DND-41 (cell line): ENCODE measurements at regions not wholly inside any gene's neighbourhood (a gene's known extent, or its start where the extent isn't known, plus 50 kb on each side); places are given as distances from the start of the nearest gene placed in this dataset.
A peak's percentile ranks its signal among the peaks of the same experiment; 100 is the strongest.

ENCODE experiments used
- ATAC-seq: fragments of 200-7000 bp; cut with Tn5 transposase; 3 replicates; pipeline ENCODE4 v1.9.1; 2021; ENCODE audit warnings: low read depth; ENCODE audit not compliant: insufficient read depth
- DNase-seq: peaks from one replicate; pipeline ENCODE4 v3.0.0-alpha.2; 2020
- H2AFZ ChIP-seq: 2 replicates; pipeline ENCODE4 v1.6.0; 2012; ENCODE audit warnings: low read depth, low read length
- H3K27ac ChIP-seq: 2 replicates; pipeline ENCODE4 v1.5.1; 2012; ENCODE audit warnings: low read length, inconsistent platforms
- H3K27me3 ChIP-seq: fragments of 200-600 bp; sonication (generic); 2 replicates; pipeline ENCODE4 v1.6.0; 2012; ENCODE audit warnings: low read length, mild to moderate bottlenecking, inconsistent platforms; ENCODE audit not compliant: insufficient read depth, poor library complexity
- H3K36me3 ChIP-seq: 2 replicates; pipeline ENCODE4 v1.5.1; 2012; ENCODE audit warnings: low read length, inconsistent platforms; ENCODE audit not compliant: insufficient read depth
- H3K4me1 ChIP-seq: 2 replicates; pipeline ENCODE4 v1.5.1; 2012; ENCODE audit warnings: mild to moderate bottlenecking, low read length; ENCODE audit not compliant: insufficient read depth
- H3K4me2 ChIP-seq: 2 replicates; pipeline ENCODE4 v1.6.0; 2012; ENCODE audit warnings: mild to moderate bottlenecking, moderate library complexity, low read length, inconsistent platforms; ENCODE audit not compliant: insufficient read depth
- H3K4me3 ChIP-seq, 2 experiments: fragments of 200-600 bp in 1 of 2; shearing (Covaris generic) in 1 of 2; 2 replicates each; pipeline ENCODE4 v1.5.1; 2012 to 2016; ENCODE audit warnings: inconsistent platforms in 2 of 2, low read length in 2 of 2, mild to moderate bottlenecking in 2 of 2, low read depth in 1 of 2, moderate library complexity in 1 of 2
- H3K79me2 ChIP-seq: 2 replicates; pipeline ENCODE4 v1.6.0; 2012; ENCODE audit warnings: low read length, inconsistent platforms; ENCODE audit not compliant: insufficient read depth
- H3K9ac ChIP-seq: 2 replicates; pipeline ENCODE4 v1.6.0; 2012; ENCODE audit warnings: low read depth, mild to moderate bottlenecking, inconsistent platforms, low read length, moderate library complexity
- H3K9me3 ChIP-seq: 2 replicates; pipeline ENCODE4 v1.5.1; 2012; ENCODE audit warnings: low read length, moderate library complexity, mild to moderate bottlenecking, inconsistent platforms; ENCODE audit not compliant: insufficient read depth, severe bottlenecking
- H4K20me1 ChIP-seq: 2 replicates; pipeline ENCODE4 v1.6.0; 2012; ENCODE audit warnings: low read length; ENCODE audit not compliant: insufficient read depth
- EZH2 ChIP-seq: IDR thresholded peaks from 3 replicates; pipeline ENCODE4 v1.6.1; 2012; ENCODE audit warnings: borderline replicate concordance, low read depth, mild to moderate bottlenecking, moderate library complexity, low read length, inconsistent platforms; ENCODE audit not compliant: severe bottlenecking
- TF ChIP-seq, protein P1 (sequence below): IDR thresholded peaks from 2 replicates; pipeline ENCODE4 v1.5.1; 2012; ENCODE audit warnings: borderline replicate concordance, low read length, moderate library complexity, mild to moderate bottlenecking; ENCODE audit not compliant: poor library complexity, severe bottlenecking; ENCODE audit errors: extremely low read depth

GRCh38 chr14:76551906-76552305, 176.0 kb downstream of the ESRRB start:
- Histone ChIP-seq H3K4me2 (no peak overlapping the region), H3K9ac (no peak overlapping the region), H3K36me3 (no peaks in the 10 kb centered on the region), H4K20me1 (no peaks in the 10 kb centered on the region), H3K9me3 (no peaks in the 10 kb centered on the region), H3K4me3 (no peak overlapping the region), H3K27ac (no peak overlapping the region), H3K79me2 (no peaks in the 10 kb centered on the region), H3K4me1 (no peaks in the 10 kb centered on the region), H2AFZ (no peak overlapping the region), H3K27me3 (peaks cover 15% of the 10 kb centered on the region)
- TF ChIP-seq, protein P1, sequence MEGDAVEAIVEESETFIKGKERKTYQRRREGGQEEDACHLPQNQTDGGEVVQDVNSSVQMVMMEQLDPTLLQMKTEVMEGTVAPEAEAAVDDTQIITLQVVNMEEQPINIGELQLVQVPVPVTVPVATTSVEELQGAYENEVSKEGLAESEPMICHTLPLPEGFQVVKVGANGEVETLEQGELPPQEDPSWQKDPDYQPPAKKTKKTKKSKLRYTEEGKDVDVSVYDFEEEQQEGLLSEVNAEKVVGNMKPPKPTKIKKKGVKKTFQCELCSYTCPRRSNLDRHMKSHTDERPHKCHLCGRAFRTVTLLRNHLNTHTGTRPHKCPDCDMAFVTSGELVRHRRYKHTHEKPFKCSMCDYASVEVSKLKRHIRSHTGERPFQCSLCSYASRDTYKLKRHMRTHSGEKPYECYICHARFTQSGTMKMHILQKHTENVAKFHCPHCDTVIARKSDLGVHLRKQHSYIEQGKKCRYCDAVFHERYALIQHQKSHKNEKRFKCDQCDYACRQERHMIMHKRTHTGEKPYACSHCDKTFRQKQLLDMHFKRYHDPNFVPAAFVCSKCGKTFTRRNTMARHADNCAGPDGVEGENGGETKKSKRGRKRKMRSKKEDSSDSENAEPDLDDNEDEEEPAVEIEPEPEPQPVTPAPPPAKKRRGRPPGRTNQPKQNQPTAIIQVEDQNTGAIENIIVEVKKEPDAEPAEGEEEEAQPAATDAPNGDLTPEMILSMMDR: no peak
- no peak for TF ChIP-seq EZH2
- ATAC-seq: no peak
- no peak for DNase-seq

DNA sequence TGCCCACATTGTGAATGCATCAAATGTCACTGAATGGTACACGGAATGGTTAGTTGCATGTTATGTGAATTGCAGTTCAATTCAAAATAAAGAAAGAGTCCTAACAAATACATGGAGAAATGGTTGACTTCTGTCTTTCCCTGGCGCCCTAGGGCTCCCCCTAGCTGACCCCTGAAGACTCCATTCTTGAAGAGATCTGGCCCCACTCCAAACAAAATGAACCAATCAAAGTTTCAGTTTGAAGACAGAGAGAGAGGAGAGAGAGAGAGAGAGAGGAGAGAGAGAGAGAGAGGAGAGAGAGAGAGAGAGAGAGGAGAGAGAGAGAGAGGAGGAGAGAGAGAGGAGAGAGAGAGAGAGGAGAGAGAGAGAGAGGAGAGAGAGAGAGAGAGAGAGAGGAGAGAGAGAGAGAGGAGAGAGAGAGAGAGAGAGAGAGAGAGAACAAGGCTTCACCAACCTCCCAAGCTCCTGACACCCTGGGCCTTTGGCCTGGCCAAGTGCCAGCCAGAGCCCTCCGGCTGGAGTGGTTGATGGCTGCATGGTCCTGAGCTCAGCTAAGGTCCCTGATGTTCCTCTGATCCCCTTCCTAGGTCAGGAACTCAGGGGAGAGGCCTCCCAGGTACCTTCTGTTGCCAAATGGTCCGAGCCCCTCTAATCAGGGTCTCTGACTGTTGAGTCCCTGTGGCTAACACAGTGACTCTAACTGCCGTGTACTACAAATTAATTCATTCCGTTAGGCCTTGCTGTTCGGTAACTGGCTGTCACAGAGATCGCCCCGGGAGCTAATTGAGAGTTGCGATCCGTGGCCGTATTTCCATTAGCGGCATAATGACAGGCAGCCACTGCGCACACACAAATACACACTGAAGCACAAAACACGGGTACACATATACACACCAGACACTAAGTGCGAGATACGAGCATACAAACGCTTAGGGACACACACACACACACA, 188.8 kb downstream of the ESRRB start:
- Histone ChIP-seq H3K4me3 (no peak overlapping the region), H3K4me1 (no peaks in the 10 kb centered on the region), H3K27ac (no peak overlapping the region), H4K20me1 (no peaks in the 10 kb centered on the region), H3K79me2 (no peaks in the 10 kb centered on the region), H3K27me3 (peaks cover 2% of the 10 kb centered on the region), H2AFZ (no peak overlapping the region), H3K9ac (no peak overlapping the region), H3K4me2 (no peak overlapping the region), H3K9me3 (no peaks in the 10 kb centered on the region), H3K36me3 (no peaks in the 10 kb centered on the region)
- DNase-seq: no peak
- TF ChIP-seq EZH2: no peak
- TF ChIP-seq, protein P1: peak; percentile 30
- no peak for ATAC-seq

GRCh38 chr14:76566439-76566838, 190.5 kb downstream of the ESRRB start:
- no peak for TF ChIP-seq EZH2
- TF ChIP-seq, protein P1: no peak
- Histone ChIP-seq H3K79me2 (no peaks in the 10 kb centered on the region), H3K36me3 (no peaks in the 10 kb centered on the region), H3K27ac (no peak overlapping the region), H3K9ac (no peak overlapping the region), H3K4me2 (no peak overlapping the region), H2AFZ (no peak overlapping the region), H4K20me1 (no peaks in the 10 kb centered on the region), H3K4me3 (no peak overlapping the region), H3K27me3 (peaks cover 2% of the 10 kb centered on the region), H3K9me3 (no peaks in the 10 kb centered on the region), H3K4me1 (no peaks in the 10 kb centered on the region)
- DNase-seq: no peak
- ATAC-seq: no peak
